Tibial nerve (tissue), 4 donors: ENCODE measurements at regions not wholly inside any gene's neighbourhood (a gene's known extent, or its start where the extent isn't known, plus 50 kb on each side); places are given as distances from the start of the nearest gene placed in this dataset.
"Not testable (repeated sequence)": the region's sequence is repeated elsewhere in the genome, so short reads cannot be mapped to it uniquely, and the experiment has no call there.

ENCODE experiments used
- CTCF ChIP-seq, 5 experiments: fragments of 200-600 bp in 3 of 5; fragments of 450-650 bp in 2 of 5; sonication (generic) in 3 of 5; IDR thresholded peaks; one replicate each; pipeline ENCODE4 v1.5.1; 2016 to 2019; ENCODE audit warnings: antibody characterized with exemption in 5 of 5, mild to moderate bottlenecking in 3 of 5, moderate library complexity in 2 of 5
- EP300 ChIP-seq, 2 donors: sonication (generic); formaldehyde crosslinking; IDR thresholded peaks; one replicate each; pipeline ENCODE4 v1.6.1; 2017; ENCODE audit warnings: antibody characterized with exemption in 2 of 2, mild to moderate bottlenecking in 1 of 2

- not testable (repeated sequence) for TF ChIP-seq CTCF, EP300 (IDR thresholded peaks at IDR 0.05)
Observed at GRCh38 chr15:44848859-44849258, 107.6 kb upstream of the TERB2 start.
